ENCODE measurements at regions not wholly inside any gene's neighbourhood (a gene's known extent, or its start where the extent isn't known, plus 50 kb on each side); places are given as distances from the start of the nearest gene placed in this dataset.

- Histone ChIP-seq H2AFZ (ENCODE audit: low read depth) (no peak overlapping the region), H3K36me3 (replicated peaks in 1 of 2; ENCODE audit: control insufficient read depth in 1 of 2, insufficient read depth in 2 of 2, low read length in 1 of 2) (no peaks in the 10 kb centered on the region), H3K27ac (ENCODE audit: low read depth in 2 of 2, low read length in 1 of 2) (no peak overlapping the region), H4K20me1 (ENCODE audit: insufficient read depth) (no peaks in the 10 kb centered on the region), H3K9ac (no peak overlapping the region), H3K79me2 (ENCODE audit: insufficient read depth) (no peaks in the 10 kb centered on the region), H3K9me3 (no peaks in the 10 kb centered on the region; the same call in 1 of the 2 replicates), H3F3A (replicated peaks; ENCODE audit: insufficient read depth) (no peaks in the 10 kb centered on the region), H3K9me2 (no peaks in the 10 kb centered on the region), H3K4me1 (ENCODE audit: control insufficient read depth in 1 of 2, insufficient read depth in 2 of 2, low read depth in 1 of 2, low read length in 1 of 2) (no peaks in the 10 kb centered on the region), H3K27me3 (ENCODE audit: insufficient read depth) (no peaks in the 10 kb centered on the region), H3K4me2 (no peak overlapping the region), H3K4me3 (ENCODE audit: low read depth in 2 of 2, low read length in 1 of 2) (no peak overlapping the region)
- CTCF ChIA-PET, result no interaction called here
- TF ChIP-seq JUND (IDR thresholded peaks at IDR 0.05) (no peak), ZBTB33 (IDR thresholded peaks at IDR 0.05; ENCODE audit: borderline replicate concordance, low read depth) (no peak), TCF12 (IDR thresholded peaks at IDR 0.05) (no peak), SIN3A (IDR thresholded peaks at IDR 0.05; ENCODE audit: borderline replicate concordance, low read depth, low read length) (no peak), RAD21 (IDR thresholded peaks at IDR 0.05; ENCODE audit: low read length) (no peak), POLR2AphosphoS5 (IDR thresholded peaks at IDR 0.05; ENCODE audit: low read depth, low read length) (no peak), CHD2 (IDR thresholded peaks at IDR 0.05; ENCODE audit: low read length, partially characterized antibody) (no peak), GABPA (IDR thresholded peaks at IDR 0.05; ENCODE audit: low read depth) (no peak), NRF1 (IDR thresholded peaks at IDR 0.05; ENCODE audit: low read depth, low read length) (no peak), RXRA (IDR thresholded peaks at IDR 0.05; ENCODE audit: borderline replicate concordance, low read depth) (no peak), EP300 (IDR thresholded peaks at IDR 0.05; ENCODE audit: borderline replicate concordance in 1 of 2, low read depth in 1 of 2, low read length in 1 of 2) (no peak), YY1 (IDR thresholded peaks at IDR 0.05; ENCODE audit: low read depth) (no peak), GATA2 (CRISPR knock-in tag; IDR thresholded peaks at IDR 0.05) (no peak), MXI1 (IDR thresholded peaks at IDR 0.05; ENCODE audit: low read depth, low read length) (no peak), RCOR1 (IDR thresholded peaks at IDR 0.05; ENCODE audit: low read length) (no peak), TEAD4 (IDR thresholded peaks at IDR 0.05; ENCODE audit: borderline replicate concordance, insufficient read depth) (no peak), SMC3 (IDR thresholded peaks at IDR 0.05; ENCODE audit: low read depth, low read length) (no peak), FOXM1 (IDR thresholded peaks at IDR 0.05; ENCODE audit: low read depth) (no peak)
- DNase-seq, result no peak
- POLR2A ChIA-PET, result no interaction called here
- 67% methylated on average over 10 of the region's 10 CpGs for WGBS (ENCODE audit: low lambda C conversion rate)
These were observed 602.0 kb upstream of the CDH4 start for GRCh38 chr20:60650087-60650486.

- H3K4me3 ChIP-seq (ENCODE audit: low read depth in 2 of 2, low read length in 1 of 2), result no peak overlapping the region
- no peaks in the 10 kb centered on the region for H4K20me1 ChIP-seq (ENCODE audit: insufficient read depth)
- no peak overlapping the region for H3K4me2 ChIP-seq
- no peaks in the 10 kb centered on the region; the same call in 1 of the 2 replicates for H3K9me3 ChIP-seq
- no peaks in the 10 kb centered on the region for H3K4me1 ChIP-seq (ENCODE audit: control insufficient read depth in 1 of 2, insufficient read depth in 2 of 2, low read depth in 1 of 2, low read length in 1 of 2)
- ChIA-PET CTCF (interaction anchor here (1.2 kb wide), 1 partner anchor 19 kb away, joined by 3 read pairs; no protein-coding TSS in a partner anchor), POLR2A (no interaction called here)
- H2AFZ ChIP-seq (ENCODE audit: low read depth), result no peak overlapping the region
- H3K27ac ChIP-seq (ENCODE audit: low read depth in 2 of 2, low read length in 1 of 2), result no peak overlapping the region
- H3K27me3 ChIP-seq (ENCODE audit: insufficient read depth), result no peaks in the 10 kb centered on the region
- no peaks in the 10 kb centered on the region for H3F3A ChIP-seq (replicated peaks; ENCODE audit: insufficient read depth)
- H3K9me2 ChIP-seq, result no peaks in the 10 kb centered on the region
- H3K36me3 ChIP-seq (replicated peaks in 1 of 2; ENCODE audit: control insufficient read depth in 1 of 2, insufficient read depth in 2 of 2, low read length in 1 of 2), result no peaks in the 10 kb centered on the region
- H3K9ac ChIP-seq, result no peak overlapping the region
- WGBS (ENCODE audit: low lambda C conversion rate), result 6% methylated on average over 2 of the region's 2 CpGs
- no peaks in the 10 kb centered on the region for H3K79me2 ChIP-seq (ENCODE audit: insufficient read depth)
- DNase-seq, result no peak
- no peak for TF ChIP-seq RFX5 (IDR thresholded peaks at IDR 0.05; ENCODE audit: low read length)
- TF ChIP-seq CHD2 (IDR thresholded peaks at IDR 0.05; ENCODE audit: low read length, partially characterized antibody), result no peak
- TF ChIP-seq MEF2A (IDR thresholded peaks at IDR 0.05; ENCODE audit: borderline replicate concordance, low read depth), result no peak
- no peak for TF ChIP-seq TEAD4 (IDR thresholded peaks at IDR 0.05; ENCODE audit: borderline replicate concordance, insufficient read depth)
- no peak for TF ChIP-seq NRF1 (IDR thresholded peaks at IDR 0.05; ENCODE audit: low read depth, low read length)
- no peak for TF ChIP-seq CTCF (IDR thresholded peaks at IDR 0.05)
- no peak for TF ChIP-seq RAD21 (IDR thresholded peaks at IDR 0.05; ENCODE audit: low read length)
- TF ChIP-seq PBX3 (IDR thresholded peaks at IDR 0.05), result no peak
- TF ChIP-seq SIN3A (IDR thresholded peaks at IDR 0.05; ENCODE audit: borderline replicate concordance, low read depth, low read length), result no peak
- TF ChIP-seq IRF3 (IDR thresholded peaks at IDR 0.05; ENCODE audit: low read depth, low read length), result no peak
- no peak for TF ChIP-seq YY1 (IDR thresholded peaks at IDR 0.05; ENCODE audit: low read depth)
- TF ChIP-seq TCF12 (IDR thresholded peaks at IDR 0.05), result no peak
- no peak for TF ChIP-seq FOXJ3 (CRISPR knock-in tag; IDR thresholded peaks at IDR 0.05)
- TF ChIP-seq EP300 (IDR thresholded peaks at IDR 0.05; ENCODE audit: borderline replicate concordance in 1 of 2, low read depth in 1 of 2, low read length in 1 of 2), result no peak
These were observed 600.0 kb upstream of the CDH4 start for GRCh38 chr20:60652046-60652445.

Measured in SK-N-SH (cell line).